IPS DF 4.7 (cell line): ENCODE measurements at regions not wholly inside any gene's neighbourhood (a gene's known extent, or its start where the extent isn't known, plus 50 kb on each side); places are given as distances from the start of the nearest gene placed in this dataset.
"Not testable (repeated sequence)": the region's sequence is repeated elsewhere in the genome, so short reads cannot be mapped to it uniquely, and the experiment has no call there.

Source experiments
- DNase-seq: peaks from one replicate; pipeline ENCODE4 v3.0.0-alpha.2; 2013; ENCODE audit warnings: low spot score; ENCODE audit errors: extremely low read depth

- no peak for DNase-seq
These were observed 55.4 kb downstream of the TMEM121 start for GRCh38 chr14:105581551-105582341.

GRCh38 chr14:105582639-105583038 is 56.3 kb downstream of the TMEM121 start:
- DNase-seq, result no peak

- not testable (repeated sequence) for DNase-seq
These were observed 57.5 kb downstream of the TMEM121 start for GRCh38 chr14:105583914-105584313.

GRCh38 chr14:105585290-105585689 is 58.9 kb downstream of the TMEM121 start:
- not testable (repeated sequence) for DNase-seq

- not testable (repeated sequence) for DNase-seq
These were observed 59.3 kb downstream of the TMEM121 start for GRCh38 chr14:105585722-105586121.

- not testable (repeated sequence) for DNase-seq
These were observed 59.9 kb downstream of the TMEM121 start for GRCh38 chr14:105586144-105586872.

GRCh38 chr14:105587034-105587433 is 60.7 kb downstream of the TMEM121 start:
- DNase-seq, result not testable (repeated sequence)

- DNase-seq, result not testable (repeated sequence)
These were observed 61.3 kb downstream of the TMEM121 start for GRCh38 chr14:105587482-105588235.

- no peak for DNase-seq
These were observed 62.0 kb downstream of the TMEM121 start for GRCh38 chr14:105588236-105588860.

- DNase-seq, result no peak
These were observed 63.0 kb downstream of the TMEM121 start for GRCh38 chr14:105589161-105589925.

- not testable (repeated sequence) for DNase-seq
These were observed 63.5 kb downstream of the TMEM121 start for GRCh38 chr14:105589926-105590185.

GRCh38 chr14:105591052-105591451 is 64.7 kb downstream of the TMEM121 start:
- no peak for DNase-seq

GRCh38 chr14:105591792-105592341 is 65.5 kb downstream of the TMEM121 start:
- not testable (repeated sequence) for DNase-seq

- not testable (repeated sequence) for DNase-seq
These were observed 66.3 kb downstream of the TMEM121 start for GRCh38 chr14:105592646-105593045.

GRCh38 chr14:105595346-105595745 is 69.0 kb downstream of the TMEM121 start:
- not testable (repeated sequence) for DNase-seq

GRCh38 chr14:105596374-105596773 is 70.0 kb downstream of the TMEM121 start:
- DNase-seq, result not testable (repeated sequence)

- not testable (repeated sequence) for DNase-seq
These were observed 71.8 kb downstream of the TMEM121 start for GRCh38 chr14:105598040-105598763.

GRCh38 chr14:105598925-105599586 is 72.7 kb downstream of the TMEM121 start:
- not testable (repeated sequence) for DNase-seq
